Iris pigment epithelial cell (primary cell): ENCODE measurements at regions not wholly inside any gene's neighbourhood (a gene's known extent, or its start where the extent isn't known, plus 50 kb on each side); places are given as distances from the start of the nearest gene placed in this dataset.
"Not testable (repeated sequence)": the region's sequence is repeated elsewhere in the genome, so short reads cannot be mapped to it uniquely, and the experiment has no call there.

Experiments
- DNase-seq: peaks from one replicate; pipeline ENCODE4 v3.0.0-alpha.2; 2011; ENCODE audit warnings: low read depth

GRCh38 chr1:212495766-212496494 is 63.2 kb downstream of the NENF start:
- DNase-seq: no peak

GRCh38 chr1:212496682-212497081 is 64.0 kb downstream of the NENF start:
- no peak for DNase-seq

GRCh38 chr1:212497553-212497952 is 64.8 kb downstream of the NENF start:
- DNase-seq: no peak

- peak; percentile 83 for DNase-seq
These were observed 65.7 kb downstream of the NENF start for GRCh38 chr1:212498283-212499040.

GRCh38 chr1:212500351-212500750 is 67.6 kb downstream of the NENF start:
- DNase-seq: no peak

GRCh38 chr1:212500983-212501382 is 68.3 kb downstream of the NENF start:
- no peak for DNase-seq

GRCh38 chr1:212503714-212504113 is 71.0 kb downstream of the NENF start:
- DNase-seq: no peak

GRCh38 chr1:212504171-212504803 is 71.6 kb downstream of the NENF start:
- DNase-seq: no peak

GRCh38 chr1:212506666-212507065 is 73.9 kb downstream of the NENF start:
- DNase-seq: no peak

GRCh38 chr1:212507369-212507768 is 74.6 kb downstream of the NENF start:
- DNase-seq: no peak

- no peak for DNase-seq
These were observed 80.3 kb downstream of the NENF start for GRCh38 chr1:212512816-212513559.

- DNase-seq: no peak
These were observed 80.9 kb downstream of the NENF start for GRCh38 chr1:212513586-212513985.

GRCh38 chr1:212514056-212514614 is 81.4 kb downstream of the NENF start:
- peak; percentile 32 for DNase-seq

GRCh38 chr1:212514782-212515181 is 82.1 kb downstream of the NENF start:
- DNase-seq: no peak

GRCh38 chr1:212515329-212515760 is 82.6 kb downstream of the NENF start:
- DNase-seq: no peak

- not testable (repeated sequence) for DNase-seq
These were observed 83.3 kb downstream of the NENF start for GRCh38 chr1:212516012-212516411.

- peak; percentile 43 for DNase-seq
These were observed 85.7 kb downstream of the NENF start for GRCh38 chr1:212518188-212519054.

GRCh38 chr1:212519131-212519530 is 86.4 kb downstream of the NENF start:
- DNase-seq: no peak

- DNase-seq: no peak
These were observed 87.6 kb downstream of the NENF start for GRCh38 chr1:212520299-212520698.

GRCh38 chr1:212520746-212521145 is 87.8 kb upstream of the ATF3 start:
- DNase-seq: no peak
